Mesenchymal stem cell (in vitro differentiated cells and primary cell): ENCODE measurements at regions not wholly inside any gene's neighbourhood (a gene's known extent, or its start where the extent isn't known, plus 50 kb on each side); places are given as distances from the start of the nearest gene placed in this dataset.

Experiments
- DNase-seq: peaks from one replicate; pipeline ENCODE4 v3.0.0-alpha.2; 2013
- H2AFZ ChIP-seq: one replicate; pipeline ENCODE4 v1.6.1; 2013; ENCODE audit warnings: low read depth, mild to moderate bottlenecking, control low read depth, inconsistent platforms, low read length, moderate library complexity
- H2AK5ac ChIP-seq: 2 replicates; pipeline ENCODE4 v1.6.1; 2013; ENCODE audit warnings: low read length, moderate library complexity, mild to moderate bottlenecking, inconsistent platforms; ENCODE audit not compliant: severe bottlenecking
- H2BK120ac ChIP-seq: one replicate; pipeline ENCODE4 v1.6.1; 2013; ENCODE audit warnings: low read depth, mild to moderate bottlenecking, inconsistent platforms, low read length, moderate library complexity
- H2BK12ac ChIP-seq, 2 experiments: one replicate each; pipeline ENCODE4 v1.6.1; 2013; ENCODE audit warnings: inconsistent platforms in 2 of 2, low read length in 2 of 2, mild to moderate bottlenecking in 2 of 2, moderate library complexity in 2 of 2, control low read depth in 1 of 2
- H2BK15ac ChIP-seq: one replicate; pipeline ENCODE4 v1.6.1; 2013; ENCODE audit warnings: mild to moderate bottlenecking, low read depth, inconsistent platforms; ENCODE audit not compliant: poor library complexity, severe bottlenecking
- H2BK5ac ChIP-seq: 2 replicates; pipeline ENCODE4 v1.6.1; 2013; ENCODE audit warnings: low read depth, mild to moderate bottlenecking, low read length, control low read depth, inconsistent platforms; ENCODE audit not compliant: poor library complexity, severe bottlenecking
- H3K14ac ChIP-seq, 2 experiments: one replicate each; pipeline ENCODE4 v1.6.1; 2013; ENCODE audit warnings: inconsistent platforms in 2 of 2, low read length in 2 of 2, control low read depth in 1 of 2, mild to moderate bottlenecking in 1 of 2, moderate library complexity in 1 of 2
- H3K18ac ChIP-seq, 2 experiments: one replicate each; pipeline ENCODE4 v1.6.1; 2013; ENCODE audit warnings: inconsistent platforms in 2 of 2, low read length in 2 of 2, control low read depth in 1 of 2, low read depth in 1 of 2, mild to moderate bottlenecking in 1 of 2
- H3K23ac ChIP-seq, 2 experiments: one replicate each; pipeline ENCODE4 v1.6.1; 2013; ENCODE audit warnings: inconsistent platforms in 2 of 2, low read length in 2 of 2, mild to moderate bottlenecking in 2 of 2, moderate library complexity in 2 of 2, control low read depth in 1 of 2
- H3K27ac ChIP-seq: 2 replicates; pipeline ENCODE4 v1.5.1; 2013; ENCODE audit warnings: mild to moderate bottlenecking, moderate library complexity, low read length, control low read depth, inconsistent platforms; ENCODE audit not compliant: poor library complexity, severe bottlenecking
- H3K27me3 ChIP-seq, 2 experiments: 2 replicates each; pipeline versions ENCODE4 v1.6.1 to v1.7.0; 2013; ENCODE audit warnings: low read length in 2 of 2, mild to moderate bottlenecking in 2 of 2, moderate library complexity in 2 of 2, control low read depth in 1 of 2, inconsistent platforms in 1 of 2; ENCODE audit not compliant: control insufficient read depth in 1 of 2, insufficient read depth in 1 of 2
- H3K36me3 ChIP-seq, 2 experiments: 2 replicates each; pipeline versions ENCODE4 v1.6.1 to v1.7.0; 2013; ENCODE audit warnings: low read length in 2 of 2, control low read depth in 1 of 2, inconsistent platforms in 1 of 2, low read depth in 1 of 2, mild to moderate bottlenecking in 1 of 2; ENCODE audit not compliant: insufficient read depth in 2 of 2, control insufficient read depth in 1 of 2
- H3K4ac ChIP-seq, 2 experiments: one replicate each; pipeline ENCODE4 v1.6.1; 2013; ENCODE audit warnings: inconsistent platforms in 2 of 2, low read length in 2 of 2, mild to moderate bottlenecking in 2 of 2, moderate library complexity in 2 of 2, control low read depth in 1 of 2, low read depth in 1 of 2
- H3K4me1 ChIP-seq: 2 replicates; pipeline ENCODE4 v1.6.1; 2013; ENCODE audit warnings: low read depth, low read length, control low read depth; ENCODE audit not compliant: control insufficient read depth, insufficient read depth
- H3K4me2 ChIP-seq: 2 replicates; pipeline ENCODE4 v1.6.1; 2013; ENCODE audit warnings: low read length, mild to moderate bottlenecking, inconsistent platforms; ENCODE audit not compliant: poor library complexity, severe bottlenecking
- H3K4me3 ChIP-seq, 2 experiments: 2 replicates each; pipeline versions ENCODE4 v1.5.1 to v1.7.0; 2013; ENCODE audit warnings: low read length in 2 of 2, mild to moderate bottlenecking in 2 of 2, control low read depth in 1 of 2, low read depth in 1 of 2; ENCODE audit not compliant: insufficient read depth in 1 of 2
- H3K79me1 ChIP-seq: replicated peaks from 2 replicates; pipeline ENCODE4 v1.6.1; 2013; ENCODE audit warnings: mild to moderate bottlenecking, control low read depth, low read length, inconsistent platforms; ENCODE audit not compliant: poor library complexity, severe bottlenecking
- H3K9ac ChIP-seq: 2 replicates; pipeline ENCODE4 v1.7.0; 2013; ENCODE audit warnings: mild to moderate bottlenecking, low read length, moderate library complexity
- H3K9me3 ChIP-seq: 2 replicates; pipeline ENCODE4 v1.7.0; 2013; ENCODE audit warnings: mild to moderate bottlenecking, low read length; ENCODE audit not compliant: control insufficient read depth
- H4K8ac ChIP-seq: one replicate; pipeline ENCODE4 v1.6.1; 2013; ENCODE audit warnings: inconsistent platforms, mild to moderate bottlenecking, low read length, moderate library complexity
- H4K91ac ChIP-seq: one replicate; pipeline ENCODE4 v1.6.1; 2013; ENCODE audit warnings: mild to moderate bottlenecking, low read length, inconsistent platforms
- WGBS: methylation state at CpG from one replicate; pipeline ENCODE4 v1.1.7; 2013; ENCODE audit warnings: mixed read lengths; 5-methylcytosine and 5-hydroxymethylcytosine counted together

DNA sequence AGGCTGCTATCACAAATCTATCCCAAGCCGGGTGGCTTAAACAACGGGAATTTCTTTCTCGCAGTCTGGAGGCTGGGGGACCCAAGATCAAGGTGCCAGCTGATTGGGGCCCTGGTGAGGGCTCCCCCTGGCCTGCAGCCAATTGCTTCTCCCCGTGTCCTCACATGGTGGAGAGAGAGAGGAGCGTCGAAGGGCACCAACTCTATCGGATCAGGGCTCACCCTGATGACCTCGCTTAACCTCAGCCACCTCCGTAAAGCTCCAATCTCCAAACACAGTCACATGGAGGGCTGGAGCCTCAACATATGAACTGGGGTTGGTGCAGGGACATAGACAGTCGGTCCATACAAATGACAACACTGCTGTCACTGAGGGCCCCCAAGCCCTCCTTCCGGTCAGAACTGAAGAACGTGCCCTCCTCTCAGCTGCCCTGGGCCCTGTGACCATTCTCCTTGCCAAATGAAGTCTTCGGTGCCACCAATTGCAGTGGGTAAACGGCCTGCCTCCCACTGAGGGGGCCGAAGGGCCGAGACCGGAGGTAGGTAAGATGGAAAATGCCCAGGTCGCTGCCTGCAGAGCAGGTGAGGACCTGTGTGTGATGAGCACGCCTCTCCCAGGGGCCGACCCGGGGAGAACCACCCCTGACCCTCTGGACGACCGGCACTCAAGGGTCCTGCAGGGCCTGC, 211.0 kb downstream of the TOMM20 start:
- Histone ChIP-seq H2BK5ac (no peak overlapping the region), H3K79me1 (no peaks in the 10 kb centered on the region), H3K18ac (peak overlapping the region; percentile 9 to 64), H2AFZ (no peak overlapping the region), H2BK15ac (no peak overlapping the region), H2BK120ac (no peak overlapping the region), H3K27ac (no peak overlapping the region), H3K4ac (no peak overlapping the region), H2AK5ac (no peak overlapping the region), H3K9me3 (no peaks in the 10 kb centered on the region), H3K9ac (no peak overlapping the region), H3K4me3 (no peak overlapping the region), H3K23ac (no peak overlapping the region), H2BK12ac (peak overlapping the region; percentile 59 to 79), H4K91ac (peak overlapping the region; percentile 67), H3K4me2 (no peak overlapping the region), H3K14ac (no peak overlapping the region), H3K27me3 (no peaks in the 10 kb centered on the region), H3K4me1 (peaks cover 6% of the 10 kb centered on the region), H4K8ac (no peak overlapping the region), H3K36me3 (no peaks in the 10 kb centered on the region)
- no peak for DNase-seq
- WGBS, result 95% methylated on average over 23 of the region's 23 CpGs

DNA sequence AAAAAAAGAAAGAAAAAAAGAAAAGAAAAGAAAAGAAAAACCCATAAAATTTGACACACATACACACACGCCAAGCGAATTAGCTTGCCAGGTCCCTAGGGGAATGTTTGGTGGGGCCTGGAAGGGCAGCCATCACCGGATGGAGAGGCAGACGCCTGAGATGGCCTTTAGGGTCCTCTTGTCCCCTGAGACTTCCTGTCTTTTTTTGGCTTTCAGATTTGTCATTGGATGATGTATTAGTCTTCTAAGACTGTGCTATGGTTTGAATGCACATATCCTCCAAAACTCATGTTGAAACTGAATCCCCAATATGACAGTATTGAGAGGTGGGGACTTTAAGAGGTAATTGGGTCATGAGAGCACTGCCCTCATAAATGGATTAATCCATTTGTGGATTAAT, 211.8 kb downstream of the TOMM20 start:
- Histone ChIP-seq H3K9ac (no peak overlapping the region), H3K4ac (no peak overlapping the region), H2BK12ac (no peak overlapping the region), H2BK15ac (no peak overlapping the region), H2BK120ac (no peak overlapping the region), H3K79me1 (no peaks in the 10 kb centered on the region), H3K23ac (no peak overlapping the region), H4K91ac (no peak overlapping the region), H3K4me1 (peaks cover 6% of the 10 kb centered on the region), H3K27ac (no peak overlapping the region), H3K18ac (no peak overlapping the region), H3K14ac (no peak overlapping the region), H2AFZ (no peak overlapping the region), H4K8ac (no peak overlapping the region), H2BK5ac (no peak overlapping the region), H2AK5ac (no peak overlapping the region), H3K4me2 (no peak overlapping the region), H3K9me3 (no peaks in the 10 kb centered on the region), H3K36me3 (no peaks in the 10 kb centered on the region), H3K27me3 (no peaks in the 10 kb centered on the region), H3K4me3 (no peak overlapping the region)
- no peak for DNase-seq
- WGBS, result 52% methylated on average over 2 of the region's 4 CpGs

GRCh38 chr1:234915924-234916675, 212.5 kb downstream of the TOMM20 start:
- Histone ChIP-seq H3K4me3 (no peak overlapping the region), H4K8ac (no peak overlapping the region), H3K9me3 (no peaks in the 10 kb centered on the region), H2BK12ac (peak overlapping the region in 1 of 2 experiments; percentile 23), H3K23ac (no peak overlapping the region), H3K18ac (peak overlapping the region; percentile 17 to 18), H2BK15ac (peak overlapping the region; percentile 66), H3K4ac (no peak overlapping the region), H3K4me1 (peaks cover 6% of the 10 kb centered on the region), H3K14ac (no peak overlapping the region), H3K27me3 (no peaks in the 10 kb centered on the region), H4K91ac (no peak overlapping the region), H3K4me2 (no peak overlapping the region), H2AFZ (no peak overlapping the region), H3K9ac (peak overlapping the region; percentile 23), H2AK5ac (peak overlapping the region; percentile 5), H2BK120ac (no peak overlapping the region), H3K79me1 (no peaks in the 10 kb centered on the region), H2BK5ac (no peak overlapping the region), H3K36me3 (no peaks in the 10 kb centered on the region), H3K27ac (no peak overlapping the region)
- DNase-seq, result peak; percentile 68
- WGBS, result 76% methylated on average over 16 of the region's 16 CpGs

DNA sequence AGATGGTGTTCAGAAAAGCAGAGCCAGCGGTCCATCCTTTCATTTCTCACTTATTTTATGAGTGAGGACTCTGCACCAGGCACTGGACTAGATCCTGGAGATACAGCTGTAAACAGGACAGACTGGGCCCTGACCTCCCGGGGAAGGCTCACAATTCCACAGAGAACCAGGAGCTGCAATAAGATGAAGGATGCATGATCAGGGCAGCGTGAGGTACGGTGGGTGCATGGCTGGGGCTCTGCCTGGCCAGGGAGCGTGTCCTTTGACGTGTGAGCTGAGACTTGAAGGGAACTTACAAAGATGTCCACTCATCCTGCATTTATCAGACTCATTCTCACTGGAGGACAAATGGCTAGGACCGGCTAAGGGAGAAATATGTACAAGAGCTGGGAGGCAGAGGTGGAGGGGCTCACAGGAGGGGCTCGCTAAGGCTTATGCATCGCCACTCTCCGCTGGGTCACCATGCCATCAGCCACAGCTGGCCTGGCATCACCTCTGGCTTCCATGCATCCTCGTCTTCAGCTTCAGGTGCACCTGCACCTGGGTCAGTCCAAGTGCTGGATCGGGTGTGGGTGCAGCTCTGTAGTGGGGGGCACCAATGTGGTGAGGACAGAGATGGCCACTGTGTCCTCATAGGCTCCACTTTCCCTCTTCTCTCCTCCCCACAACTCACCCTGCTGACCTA, 213.9 kb downstream of the TOMM20 start:
- H3K9ac ChIP-seq, result no peak overlapping the region
- H3K4me2 ChIP-seq, result no peak overlapping the region
- no peak overlapping the region for H4K91ac ChIP-seq
- no peaks in the 10 kb centered on the region for H3K9me3 ChIP-seq
- H2BK5ac ChIP-seq, result no peak overlapping the region
- peak overlapping the region; percentile 26 for H2BK15ac ChIP-seq
- peak overlapping the region in 1 of 2 experiments; percentile 63 for H3K18ac ChIP-seq
- no peak overlapping the region for H3K4me3 ChIP-seq
- H2AFZ ChIP-seq, result no peak overlapping the region
- 91% methylated on average over 11 of the region's 12 CpGs for WGBS
- no peak overlapping the region for H3K27ac ChIP-seq
- H3K79me1 ChIP-seq, result no peaks in the 10 kb centered on the region
- no peak overlapping the region for H2BK120ac ChIP-seq
- H3K27me3 ChIP-seq, result no peaks in the 10 kb centered on the region
- H3K4me1 ChIP-seq, result peaks cover 6% of the 10 kb centered on the region
- peak overlapping the region in 1 of 2 experiments; percentile 28 for H3K23ac ChIP-seq
- no peak overlapping the region for H3K4ac ChIP-seq
- peak overlapping the region in 1 of 2 experiments; percentile 31 for H3K14ac ChIP-seq
- H2BK12ac ChIP-seq, result peak overlapping the region in 1 of 2 experiments; percentile 48
- no peak for DNase-seq
- H4K8ac ChIP-seq, result no peak overlapping the region
- H2AK5ac ChIP-seq, result no peak overlapping the region
- no peaks in the 10 kb centered on the region for H3K36me3 ChIP-seq
